ENCODE measurements at regions not wholly inside any gene's neighbourhood (a gene's known extent, or its start where the extent isn't known, plus 50 kb on each side); places are given as distances from the start of the nearest gene placed in this dataset.

DNA sequence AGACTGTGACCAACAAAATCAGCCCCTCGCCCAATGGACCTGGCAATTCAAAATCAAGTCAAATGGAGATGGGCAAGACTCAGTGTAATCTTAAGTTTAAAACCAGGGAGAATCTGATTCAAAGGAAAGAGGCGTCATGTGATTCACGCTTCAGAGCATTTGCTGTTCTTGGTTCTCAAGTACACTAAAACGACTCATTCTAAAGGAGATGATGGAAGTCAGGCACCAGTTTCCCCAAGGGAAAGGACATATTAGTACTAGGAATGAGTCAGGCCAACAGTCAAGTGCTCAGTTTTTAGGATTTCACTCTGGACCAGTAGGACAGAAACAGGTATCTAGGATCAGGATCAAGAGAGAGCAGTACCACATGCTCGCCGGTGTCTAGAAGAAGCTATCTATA lies 429.6 kb downstream of the PLPP3 start:
- H3K27me3 ChIP-seq (replicated peaks): no peaks in the 10 kb centered on the region
- no peak overlapping the region for H3K27ac ChIP-seq
- TF ChIP-seq, protein P1, sequence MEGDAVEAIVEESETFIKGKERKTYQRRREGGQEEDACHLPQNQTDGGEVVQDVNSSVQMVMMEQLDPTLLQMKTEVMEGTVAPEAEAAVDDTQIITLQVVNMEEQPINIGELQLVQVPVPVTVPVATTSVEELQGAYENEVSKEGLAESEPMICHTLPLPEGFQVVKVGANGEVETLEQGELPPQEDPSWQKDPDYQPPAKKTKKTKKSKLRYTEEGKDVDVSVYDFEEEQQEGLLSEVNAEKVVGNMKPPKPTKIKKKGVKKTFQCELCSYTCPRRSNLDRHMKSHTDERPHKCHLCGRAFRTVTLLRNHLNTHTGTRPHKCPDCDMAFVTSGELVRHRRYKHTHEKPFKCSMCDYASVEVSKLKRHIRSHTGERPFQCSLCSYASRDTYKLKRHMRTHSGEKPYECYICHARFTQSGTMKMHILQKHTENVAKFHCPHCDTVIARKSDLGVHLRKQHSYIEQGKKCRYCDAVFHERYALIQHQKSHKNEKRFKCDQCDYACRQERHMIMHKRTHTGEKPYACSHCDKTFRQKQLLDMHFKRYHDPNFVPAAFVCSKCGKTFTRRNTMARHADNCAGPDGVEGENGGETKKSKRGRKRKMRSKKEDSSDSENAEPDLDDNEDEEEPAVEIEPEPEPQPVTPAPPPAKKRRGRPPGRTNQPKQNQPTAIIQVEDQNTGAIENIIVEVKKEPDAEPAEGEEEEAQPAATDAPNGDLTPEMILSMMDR (IDR thresholded peaks at IDR 0.05; ENCODE audit: low read depth, low read length, missing control alignments): no peak
- H3K4me3 ChIP-seq (ENCODE audit: low read depth, low read length): no peak overlapping the region
- H3K36me3 ChIP-seq (replicated peaks): no peaks in the 10 kb centered on the region
- in situ Hi-C loops (cut with HindIII; ENCODE audit: low pct_ligation_motif_present, low sequenced_read_pairs): no loop called here
- DNase-seq: no peak

DNA sequence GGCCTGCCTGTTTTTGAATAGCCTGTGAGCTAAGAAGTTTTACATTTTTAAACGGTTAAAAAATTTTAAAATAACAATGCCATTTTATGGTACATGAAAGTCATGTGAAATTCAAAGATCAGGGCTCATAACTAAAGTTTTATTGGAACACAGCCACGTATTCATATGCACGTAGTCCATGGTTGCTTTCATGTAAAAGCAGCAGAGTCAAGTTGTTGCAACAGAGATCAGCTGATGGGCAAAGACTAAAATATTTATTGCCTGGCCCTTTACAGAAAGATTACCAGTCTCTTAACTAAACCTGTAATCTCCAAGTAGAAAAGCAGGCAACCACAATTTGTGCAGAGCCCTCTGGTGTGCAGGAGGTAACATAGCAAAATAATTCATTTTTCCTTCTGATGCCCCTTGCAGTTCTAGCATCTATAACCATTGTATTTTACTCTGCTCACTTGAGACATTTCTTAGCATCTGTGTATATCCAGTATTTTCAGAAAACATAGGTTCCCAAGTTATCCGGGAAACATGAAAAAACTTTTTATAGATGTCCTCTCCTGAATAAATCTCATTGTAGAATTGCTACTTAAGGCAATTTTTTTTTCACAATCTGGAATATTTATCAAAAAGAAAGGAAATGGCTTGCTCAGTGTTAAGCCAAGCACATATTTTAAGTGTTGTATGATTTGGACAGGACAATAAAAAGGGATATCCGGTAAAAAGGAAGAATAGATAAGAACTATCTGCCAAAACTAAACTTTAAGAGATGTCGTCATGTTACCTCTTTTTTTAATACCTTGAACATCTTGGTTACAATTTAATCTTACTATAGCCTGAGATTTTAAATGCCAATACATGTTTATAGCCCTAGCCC lies 430.8 kb downstream of the PLPP3 start:
- TF ChIP-seq, protein P1 (IDR thresholded peaks at IDR 0.05; ENCODE audit: low read depth, low read length, missing control alignments): no peak
- DNase-seq: no peak
- in situ Hi-C loops (cut with HindIII; ENCODE audit: low pct_ligation_motif_present, low sequenced_read_pairs): no loop called here
- Histone ChIP-seq H3K27ac (no peak overlapping the region), H3K4me3 (ENCODE audit: low read depth, low read length) (no peak overlapping the region), H3K36me3 (replicated peaks) (no peaks in the 10 kb centered on the region), H3K27me3 (replicated peaks) (no peaks in the 10 kb centered on the region)

DNA sequence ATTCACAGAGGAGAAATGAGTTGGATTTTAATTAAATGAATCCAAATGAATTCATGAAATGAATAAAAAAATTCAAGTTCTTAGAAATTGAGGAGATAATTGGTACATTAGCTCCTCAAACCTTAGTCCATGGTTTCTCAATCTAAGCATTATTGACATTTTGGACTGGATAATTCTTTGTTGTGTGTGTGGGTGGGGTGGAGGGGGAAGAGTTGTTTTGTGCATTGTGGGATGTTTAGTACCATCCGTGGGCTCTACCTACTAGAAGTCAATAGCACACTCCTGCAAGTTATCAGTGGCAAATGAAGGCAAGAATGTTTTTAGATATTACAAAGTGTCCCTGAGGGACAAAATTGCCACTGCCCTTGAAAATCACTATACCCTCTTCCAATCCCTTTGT lies 431.9 kb downstream of the PLPP3 start:
- H3K27ac ChIP-seq: no peak overlapping the region
- H3K4me3 ChIP-seq (ENCODE audit: low read depth, low read length): no peak overlapping the region
- DNase-seq: no peak
- no peaks in the 10 kb centered on the region for H3K36me3 ChIP-seq (replicated peaks)
- in situ Hi-C loops (cut with HindIII; ENCODE audit: low pct_ligation_motif_present, low sequenced_read_pairs): no loop called here
- TF ChIP-seq, protein P1 (IDR thresholded peaks at IDR 0.05; ENCODE audit: low read depth, low read length, missing control alignments): no peak
- H3K27me3 ChIP-seq (replicated peaks): no peaks in the 10 kb centered on the region

DNA sequence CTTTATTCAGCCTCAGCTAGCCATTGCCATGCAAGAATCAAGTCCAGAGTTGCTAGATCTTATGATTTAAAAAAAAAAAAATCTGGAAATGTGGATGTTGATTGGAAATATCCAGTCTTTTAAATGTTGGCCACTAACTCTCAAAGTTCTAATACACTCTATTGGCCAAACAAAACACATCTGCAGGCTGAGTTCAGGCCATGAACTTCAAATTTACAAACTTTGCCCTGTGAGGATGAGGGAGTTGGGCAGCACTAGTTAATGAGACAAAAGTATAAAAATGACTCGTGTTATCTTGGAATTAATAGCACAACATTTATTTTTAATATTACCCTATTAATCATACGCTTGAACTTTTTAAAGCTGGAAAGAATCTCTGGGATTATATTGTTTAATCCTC lies 432.3 kb downstream of the PLPP3 start:
- Histone ChIP-seq H3K4me3 (ENCODE audit: low read depth, low read length) (no peak overlapping the region), H3K27ac (no peak overlapping the region), H3K27me3 (replicated peaks) (no peaks in the 10 kb centered on the region), H3K36me3 (replicated peaks) (no peaks in the 10 kb centered on the region)
- in situ Hi-C loops (cut with HindIII; ENCODE audit: low pct_ligation_motif_present, low sequenced_read_pairs): no loop called here
- TF ChIP-seq, protein P1 (IDR thresholded peaks at IDR 0.05; ENCODE audit: low read depth, low read length, missing control alignments): no peak
- DNase-seq: no peak

DNA sequence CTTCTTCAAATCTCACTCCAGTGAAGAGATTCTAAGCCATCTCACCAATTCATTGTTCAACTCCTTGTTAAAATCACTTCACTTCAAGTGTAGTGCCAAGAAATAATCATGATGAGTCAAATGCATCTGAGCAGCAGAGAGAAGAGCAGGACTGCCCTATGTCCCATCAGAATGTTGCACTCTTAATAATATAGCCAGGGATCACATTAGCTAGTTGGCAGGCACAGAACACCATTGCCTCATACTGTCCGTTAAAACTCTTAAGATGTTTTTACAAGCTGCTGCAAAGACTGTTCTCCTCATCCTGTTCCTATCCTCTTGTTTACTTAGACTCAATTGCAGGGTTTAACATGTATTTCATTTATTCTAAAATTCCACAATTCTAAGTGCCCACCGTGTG lies 432.9 kb downstream of the PLPP3 start:
- Histone ChIP-seq H3K4me3 (ENCODE audit: low read depth, low read length) (no peak overlapping the region), H3K27ac (no peak overlapping the region), H3K27me3 (replicated peaks) (no peaks in the 10 kb centered on the region), H3K36me3 (replicated peaks) (no peaks in the 10 kb centered on the region)
- in situ Hi-C loops (cut with HindIII; ENCODE audit: low pct_ligation_motif_present, low sequenced_read_pairs): no loop called here
- DNase-seq: no peak
- TF ChIP-seq, protein P1 (IDR thresholded peaks at IDR 0.05; ENCODE audit: low read depth, low read length, missing control alignments): no peak

DNA sequence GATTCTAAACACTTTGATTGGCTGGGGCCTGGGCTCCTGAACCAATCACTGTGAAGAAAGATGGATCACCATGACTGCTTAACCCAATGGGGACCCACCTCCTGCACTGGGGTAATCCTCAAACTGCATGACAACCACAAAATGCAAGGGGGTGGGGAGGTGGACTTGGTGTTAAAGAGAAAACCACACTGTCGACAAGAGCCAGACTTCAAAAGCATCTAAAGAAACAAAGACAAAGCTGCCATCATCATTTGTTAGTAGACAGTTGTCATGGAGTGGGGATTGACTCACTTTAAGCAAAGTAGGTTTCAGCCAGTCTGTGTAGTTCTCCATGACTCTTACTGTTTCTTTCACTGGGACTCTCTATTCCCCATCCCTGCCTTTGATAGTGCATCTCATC lies 433.8 kb downstream of the PLPP3 start:
- Histone ChIP-seq H3K27ac (no peak overlapping the region), H3K36me3 (replicated peaks) (no peaks in the 10 kb centered on the region), H3K27me3 (replicated peaks) (no peaks in the 10 kb centered on the region), H3K4me3 (ENCODE audit: low read depth, low read length) (no peak overlapping the region)
- in situ Hi-C loops (cut with HindIII; ENCODE audit: low pct_ligation_motif_present, low sequenced_read_pairs): no loop called here
- DNase-seq: no peak
- TF ChIP-seq, protein P1 (IDR thresholded peaks at IDR 0.05; ENCODE audit: low read depth, low read length, missing control alignments): no peak
